Suprapubic skin (tissue), 4 donors: ENCODE measurements at regions not wholly inside any gene's neighbourhood (a gene's known extent, or its start where the extent isn't known, plus 50 kb on each side); places are given as distances from the start of the nearest gene placed in this dataset.
"Not testable (repeated sequence)": the region's sequence is repeated elsewhere in the genome, so short reads cannot be mapped to it uniquely, and the experiment has no call there.

Experiments used
- CTCF ChIP-seq, 2 donors: fragments of 200-600 bp in 1 of 2; fragments of 450-650 bp in 1 of 2; sonication (generic) in 1 of 2; IDR thresholded peaks; one replicate each; pipeline ENCODE4 v1.5.1; 2016 to 2019; ENCODE audit warnings: antibody characterized with exemption in 2 of 2, mild to moderate bottlenecking in 1 of 2, moderate library complexity in 1 of 2
- EP300 ChIP-seq: sonication (generic); formaldehyde crosslinking; IDR thresholded peaks from one replicate; pipeline ENCODE4 v1.6.1; 2017; ENCODE audit warnings: antibody characterized with exemption
- POLR2A ChIP-seq, 2 donors: fragments of 450-650 bp; IDR thresholded peaks; one replicate each; pipeline ENCODE4 v1.6.1; 2017; ENCODE audit warnings: antibody characterized with exemption in 2 of 2, mild to moderate bottlenecking in 2 of 2, moderate library complexity in 2 of 2
- POLR2AphosphoS5 ChIP-seq, 3 donors: sonication (generic); formaldehyde crosslinking; IDR thresholded peaks; one replicate each; pipeline ENCODE4 v1.6.1; 2017; ENCODE audit warnings: antibody characterized with exemption in 3 of 3

DNA sequence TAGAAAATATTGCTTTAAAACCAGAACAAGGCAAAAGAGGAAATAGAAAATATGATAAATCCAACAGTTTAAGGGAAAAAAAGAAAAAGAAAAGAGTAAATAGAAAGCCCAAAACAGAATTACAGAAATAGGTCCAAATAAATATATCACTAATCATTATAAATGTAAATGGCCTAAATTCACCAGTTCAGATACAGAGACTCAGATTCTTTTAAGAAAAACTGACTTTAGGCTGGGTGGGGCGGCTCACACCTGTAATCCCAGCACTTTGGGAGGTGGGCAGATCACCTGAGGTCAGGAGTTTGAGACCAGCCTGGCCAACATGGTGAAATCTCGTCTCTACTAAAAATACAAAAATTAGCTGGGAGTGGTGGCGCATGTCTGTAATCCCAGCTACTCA, 79.7 kb upstream of the RASGRP1 start:
- TF ChIP-seq EP300; CTCF (IDR thresholded peaks at IDR 0.05); POLR2AphosphoS5 (IDR thresholded peaks at IDR 0.05); POLR2A (IDR thresholded peaks at IDR 0.05): not testable (repeated sequence)
